Psoas muscle (tissue), 7 donors: ENCODE measurements at regions not wholly inside any gene's neighbourhood (a gene's known extent, or its start where the extent isn't known, plus 50 kb on each side); places are given as distances from the start of the nearest gene placed in this dataset.
A peak's percentile ranks its signal among the peaks of the same experiment; 100 is the strongest.

Experiments used
- ATAC-seq, 4 donors: fragments of 200-7000 bp; cut with Tn5 transposase; one replicate each; pipeline ENCODE4 v1.9.1; 2020; ENCODE audit warnings: moderate library complexity in 3 of 4, mild to moderate bottlenecking in 2 of 4
- DNase-seq, 2 donors: peaks; one replicate each; pipeline ENCODE4 v3.0.0-alpha.2; 2020
- H3K27ac ChIP-seq: fragments of 200-600 bp; one replicate; pipeline ENCODE4 v1.8.0; 2022
- H3K27me3 ChIP-seq, 3 donors: fragments of 200-600 bp in 1 of 3; one replicate each; pipeline versions ENCODE4 v1.6.1 to v1.8.0; 2013 to 2022; ENCODE audit warnings: low read length in 2 of 3, mild to moderate bottlenecking in 2 of 3, moderate library complexity in 1 of 3; ENCODE audit not compliant: insufficient read depth in 3 of 3
- H3K36me3 ChIP-seq, 2 donors: fragments of 200-600 bp in 1 of 2; one replicate each; pipeline versions ENCODE4 v1.6.1 to v1.8.0; 2013 to 2022; ENCODE audit warnings: low read depth in 1 of 2, mild to moderate bottlenecking in 1 of 2, moderate library complexity in 1 of 2; ENCODE audit not compliant: insufficient read depth in 1 of 2
- H3K4me1 ChIP-seq: fragments of 200-600 bp; one replicate; pipeline ENCODE4 v1.8.0; 2022
- H3K4me3 ChIP-seq: fragments of 200-600 bp; one replicate; pipeline ENCODE4 v1.8.0; 2022; ENCODE audit warnings: mild to moderate bottlenecking
- H3K9me3 ChIP-seq: fragments of 200-600 bp; one replicate; pipeline ENCODE4 v1.8.0; 2022
- CTCF ChIP-seq: fragments of 200-600 bp; IDR thresholded peaks from one replicate; pipeline ENCODE4 v1.8.0; 2022; ENCODE audit warnings: antibody characterized with exemption
- WGBS, 3 donors: extraction: QIAGEN DNeasy Blood & Tissue Kit; methylation state at CpG; one replicate each; pipeline versions ENCODE4 v1.1.6 to v1.1.7; 2013; 5-methylcytosine and 5-hydroxymethylcytosine counted together
- intact Hi-C, 2 donors: fragments of 100-400 bp; cut with DNase I; formaldehyde crosslinking; loops; one replicate each; pipeline versions ENCODE4 v1.11.0 to v1.14.2; 2022
- donor health status: healthy with polysubstance abuse.
- donor health status: DM: no; HTN: no; CAD: no; lungs with moderate emphysema.
- donor health status: Bipolar disorder and iron deficiency.
- donor health status: healthy.
- donor health status: DM: yes; HTN: yes; CAD: no.
- donor health status: DM: no; HTN: no; CAD: no.
- donor health status: DM: yes; HTN: yes; CAD: no.

DNA sequence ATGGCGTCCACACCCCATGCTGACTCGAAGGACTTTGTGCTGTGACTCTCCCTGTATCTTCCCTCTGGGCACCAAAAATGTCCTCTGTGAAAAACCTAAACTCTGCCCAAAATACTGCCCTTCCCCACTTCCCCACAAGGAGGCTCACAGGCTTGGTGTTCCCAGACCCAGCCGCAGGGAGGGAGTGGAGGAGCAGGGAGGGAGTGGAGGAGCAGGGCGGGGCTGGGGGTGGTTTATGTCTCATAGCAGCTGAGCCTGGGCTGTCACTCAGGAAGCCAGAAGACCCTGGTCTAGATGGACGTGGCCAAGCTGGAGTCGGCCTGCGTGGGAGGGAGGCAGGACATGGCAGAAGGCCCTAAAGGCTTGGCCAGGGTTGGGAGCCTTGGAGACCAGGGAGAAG is 461.7 kb downstream of the PTPRU start:
- H3K4me1 ChIP-seq = no peaks in the 10 kb centered on the region
- H3K27ac ChIP-seq = no peak overlapping the region
- peak in 1 of 4 donors; percentile 44 for ATAC-seq
- TF ChIP-seq CTCF = no peak
- intact Hi-C loops = no loop called here
- H3K4me3 ChIP-seq = no peak overlapping the region
- peaks cover 0 to 19% (median 2%) of the 10 kb centered on the region in 3 donors for H3K27me3 ChIP-seq
- peak in 1 of 2 donors; percentile 48 for DNase-seq
- no peaks in the 10 kb centered on the region for H3K36me3 ChIP-seq
- WGBS, 3 donors = 36 to 39% (median 37%) methylated on average over 7 of the region's 7 CpGs
- no peaks in the 10 kb centered on the region for H3K9me3 ChIP-seq

GRCh38 chr1:29697391-29697780 is 461.1 kb downstream of the PTPRU start:
- Histone ChIP-seq H3K36me3 (no peaks in the 10 kb centered on the region), H3K27ac (no peak overlapping the region), H3K27me3 (peaks cover 0 to 19% (median 2%) of the 10 kb centered on the region in 3 donors), H3K4me3 (no peak overlapping the region), H3K4me1 (no peaks in the 10 kb centered on the region), H3K9me3 (no peaks in the 10 kb centered on the region)
- TF ChIP-seq CTCF = no peak
- peak in 1 of 2 donors; percentile 12 for DNase-seq
- intact Hi-C loops = no loop called here
- 75 to 84% (median 82%) methylated on average over 10 of the region's 10 CpGs for WGBS, 3 donors
- no peak for ATAC-seq

- H3K27me3 ChIP-seq = peaks cover 0 to 19% (median 2%) of the 10 kb centered on the region in 3 donors
- H3K9me3 ChIP-seq = no peaks in the 10 kb centered on the region
- TF ChIP-seq CTCF = no peak
- no peaks in the 10 kb centered on the region for H3K36me3 ChIP-seq
- 84 to 87% (median 84%) methylated on average over 20 of the region's 20 CpGs for WGBS, 3 donors
- intact Hi-C loops = no loop called here
- H3K4me1 ChIP-seq = no peaks in the 10 kb centered on the region
- H3K27ac ChIP-seq = no peak overlapping the region
- DNase-seq (no peak), ATAC-seq (no peak)
- H3K4me3 ChIP-seq = no peak overlapping the region
These were observed 460.5 kb downstream of the PTPRU start for GRCh38 chr1:29696656-29697390.

DNA sequence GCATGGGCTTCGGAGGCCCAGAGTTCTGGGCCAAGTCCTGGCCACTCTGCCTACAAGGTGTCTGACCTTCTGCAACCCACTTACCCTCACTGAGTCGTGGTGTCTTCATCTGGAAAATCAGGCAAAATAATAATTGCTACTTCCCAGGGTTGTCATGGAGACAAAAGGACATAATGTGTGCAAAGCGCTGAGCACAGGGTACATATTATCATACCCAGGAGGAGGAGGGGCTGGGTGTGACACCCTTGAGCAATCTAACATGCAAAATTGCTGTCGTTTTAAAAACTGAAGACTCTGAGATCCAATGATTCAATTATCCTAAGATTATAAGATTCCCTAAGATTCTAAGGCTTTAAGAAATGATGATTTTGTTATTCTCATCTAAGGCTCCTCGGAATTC is 459.5 kb downstream of the PTPRU start:
- no peaks in the 10 kb centered on the region for H3K9me3 ChIP-seq
- no peaks in the 10 kb centered on the region for H3K36me3 ChIP-seq
- no peak for ATAC-seq
- intact Hi-C loops = no loop called here
- peaks cover 0 to 19% (median 2%) of the 10 kb centered on the region in 3 donors for H3K27me3 ChIP-seq
- no peak overlapping the region for H3K4me3 ChIP-seq
- no peak for DNase-seq
- no peaks in the 10 kb centered on the region for H3K4me1 ChIP-seq
- 79 to 84% (median 81%) methylated on average over 5 of the region's 5 CpGs for WGBS, 3 donors
- H3K27ac ChIP-seq = no peak overlapping the region
- no peak for TF ChIP-seq CTCF

DNA sequence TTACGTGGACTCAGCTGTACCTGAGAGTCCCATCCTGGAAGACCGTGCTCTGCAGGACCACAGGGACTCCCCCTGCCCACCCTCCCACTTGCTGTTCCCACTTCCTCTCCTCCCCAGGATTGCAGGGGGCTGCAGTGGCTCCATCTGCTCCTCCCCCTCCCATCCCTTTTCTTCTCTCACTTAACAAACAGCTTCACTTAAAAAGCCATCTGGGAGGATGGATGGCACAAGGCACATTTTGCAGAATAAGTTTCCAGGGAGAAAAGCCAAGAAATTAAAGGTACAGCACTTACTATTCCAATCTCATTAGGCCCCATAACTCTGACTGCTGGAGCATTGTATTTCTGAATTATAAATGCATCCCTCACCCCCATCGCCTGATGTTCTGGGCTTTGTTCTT is 458.7 kb downstream of the PTPRU start:
- intact Hi-C loops = no loop called here
- 73 to 86% (median 77%) methylated on average over 3 of the region's 3 CpGs for WGBS, 3 donors
- no peaks in the 10 kb centered on the region for H3K9me3 ChIP-seq
- ATAC-seq = no peak
- no peak overlapping the region for H3K27ac ChIP-seq
- TF ChIP-seq CTCF = no peak
- no peak for DNase-seq
- no peak overlapping the region for H3K4me3 ChIP-seq
- no peaks in the 10 kb centered on the region for H3K4me1 ChIP-seq
- no peaks in the 10 kb centered on the region for H3K36me3 ChIP-seq
- H3K27me3 ChIP-seq = peaks cover 0 to 27% (median 4%) of the 10 kb centered on the region in 3 donors
